Bone marrow (tissue), 2 donors: ENCODE measurements at regions not wholly inside any gene's neighbourhood (a gene's known extent, or its start where the extent isn't known, plus 50 kb on each side); places are given as distances from the start of the nearest gene placed in this dataset.
A peak's percentile ranks its signal among the peaks of the same experiment; 100 is the strongest.

Experiments
- DNase-seq, 2 donors: peaks; one replicate each; lab custom pipeline; 2025; lab: John Stamatoyannopoulos, UW

GRCh38 chr2:64317707-64318475 is 136.1 kb upstream of the LGALSL start:
- DNase-seq = no peak

- DNase-seq = no peak
Observed at GRCh38 chr2:64318476-64318748, 135.6 kb upstream of the LGALSL start.

- DNase-seq = no peak
Observed at GRCh38 chr2:64319896-64320295, 134.1 kb upstream of the LGALSL start.

- DNase-seq = no peak
Observed at GRCh38 chr2:64322433-64322832, 131.5 kb upstream of the LGALSL start.

- no peak for DNase-seq
Observed at GRCh38 chr2:64323197-64323596, 130.8 kb upstream of the LGALSL start.

GRCh38 chr2:64324746-64325410 is 129.1 kb upstream of the LGALSL start:
- no peak for DNase-seq

GRCh38 chr2:64325477-64325851 is 128.5 kb upstream of the LGALSL start:
- DNase-seq = no peak

- DNase-seq = no peak
Observed at GRCh38 chr2:64325852-64326577, 127.9 kb upstream of the LGALSL start.

GRCh38 chr2:64326578-64327050 is 127.3 kb upstream of the LGALSL start:
- no peak for DNase-seq

- DNase-seq = no peak
Observed at GRCh38 chr2:64327129-64327509, 126.8 kb upstream of the LGALSL start.

- peak; percentile 23 to 33 for DNase-seq
Observed at GRCh38 chr2:64327510-64328414, 126.2 kb upstream of the LGALSL start.

GRCh38 chr2:64328415-64328722 is 125.6 kb upstream of the LGALSL start:
- no peak for DNase-seq

- no peak for DNase-seq
Observed at GRCh38 chr2:64328756-64329155, 125.2 kb upstream of the LGALSL start.

GRCh38 chr2:64329848-64330247 is 124.1 kb upstream of the LGALSL start:
- DNase-seq = no peak

- peak; percentile 42 to 86 for DNase-seq
Observed at GRCh38 chr2:64330281-64331113, 123.5 kb upstream of the LGALSL start.

GRCh38 chr2:64331114-64331645 is 122.8 kb upstream of the LGALSL start:
- no peak for DNase-seq

GRCh38 chr2:64331849-64332699 is 121.9 kb upstream of the LGALSL start:
- no peak for DNase-seq

GRCh38 chr2:64336171-64336570 is 117.8 kb upstream of the LGALSL start:
- DNase-seq = no peak

- no peak for DNase-seq
Observed at GRCh38 chr2:64337314-64337713, 116.6 kb upstream of the LGALSL start.

- no peak for DNase-seq
Observed at GRCh38 chr2:64338108-64338507, 115.9 kb upstream of the LGALSL start.
